Mesothelial cell of epicardium (in vitro differentiated cells): ENCODE measurements at regions not wholly inside any gene's neighbourhood (a gene's known extent, or its start where the extent isn't known, plus 50 kb on each side); places are given as distances from the start of the nearest gene placed in this dataset.
"Not testable (repeated sequence)": the region's sequence is repeated elsewhere in the genome, so short reads cannot be mapped to it uniquely, and the experiment has no call there.

Experiments
- DNase-seq, 2 experiments: peaks; one replicate each; pipeline ENCODE4 v3.0.0; 2021; ENCODE audit warnings: low spot score in 2 of 2; ENCODE audit not compliant: unreplicated experiment in 2 of 2
- H3K27ac Mint-ChIP-seq: 2 replicates; pipeline ENCODE4 v1.8.0; 2021; ENCODE audit warnings: mixed read lengths
- H3K27me3 Mint-ChIP-seq: 2 replicates; pipeline ENCODE4 v1.8.0; 2021; ENCODE audit warnings: low read depth, mixed read lengths
- H3K36me3 Mint-ChIP-seq: 2 replicates; pipeline ENCODE4 v1.8.0; 2021; ENCODE audit warnings: mixed read lengths
- H3K4me1 Mint-ChIP-seq: 2 replicates; pipeline ENCODE4 v1.8.0; 2021; ENCODE audit warnings: mixed read lengths
- H3K4me3 Mint-ChIP-seq: 2 replicates; pipeline ENCODE4 v1.8.0; 2021; ENCODE audit warnings: mild to moderate bottlenecking, moderate library complexity, mixed read lengths
- H3K9me3 Mint-ChIP-seq: 2 replicates; pipeline ENCODE4 v1.8.0; 2021; ENCODE audit warnings: mixed read lengths
- TF ChIP-seq, protein P1 (sequence below): fragments of 200-600 bp; sonication (generic); IDR thresholded peaks from one replicate; pipeline ENCODE4 v1.5.0; 2021; ENCODE audit warnings: antibody characterized with exemption; ENCODE audit not compliant: unreplicated experiment

DNA sequence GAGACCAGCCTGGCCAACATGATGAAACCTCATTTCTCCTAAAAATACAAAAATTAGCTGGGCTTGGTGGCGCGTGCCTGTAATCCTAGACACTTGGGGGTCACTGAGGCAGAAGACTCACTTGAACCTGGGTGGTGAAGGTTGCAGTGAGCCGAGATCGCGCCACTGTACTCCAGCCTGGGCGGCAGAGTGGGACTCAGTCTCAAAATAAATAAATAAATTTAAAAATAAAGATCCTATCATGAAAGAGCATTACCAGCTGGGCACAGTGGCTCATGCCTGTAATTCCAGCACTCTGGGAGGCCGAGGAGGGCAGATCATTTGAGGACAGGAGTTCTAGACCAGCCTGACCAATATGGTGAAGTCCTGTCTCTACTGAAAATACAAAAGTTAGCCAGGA is 4489.2 kb upstream of the OR11H1 start:
- H3K9me3 Mint-ChIP-seq: peaks cover 73% of the 10 kb centered on the region
- H3K4me1 Mint-ChIP-seq, DNase-seq, H3K4me3 Mint-ChIP-seq, H3K27ac Mint-ChIP-seq, H3K27me3 Mint-ChIP-seq: not testable (repeated sequence)
- H3K36me3 Mint-ChIP-seq: peaks cover 23% of the 10 kb centered on the region

DNA sequence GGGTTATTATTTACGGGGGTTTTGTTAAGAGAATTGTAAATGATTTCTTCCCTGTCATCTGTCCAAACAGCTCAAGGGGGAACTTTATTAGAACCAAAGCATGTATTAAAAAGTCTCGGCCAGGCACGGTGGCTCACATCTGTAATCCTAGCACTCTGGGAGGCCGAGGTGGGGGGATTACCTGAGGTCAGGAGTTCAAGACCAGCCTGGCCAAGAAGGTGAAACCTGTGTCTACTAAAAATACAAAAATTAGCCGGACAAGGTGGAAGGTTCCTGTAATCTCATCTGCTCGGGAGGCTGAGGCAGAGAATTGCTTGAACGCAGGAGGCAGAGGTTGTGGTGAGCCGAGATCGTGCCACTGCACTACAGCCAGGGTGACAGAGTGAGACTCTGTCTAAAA is 4486.6 kb upstream of the OR11H1 start:
- H3K9me3 Mint-ChIP-seq: peaks cover 68% of the 10 kb centered on the region
- not testable (repeated sequence) for H3K4me3 Mint-ChIP-seq, H3K4me1 Mint-ChIP-seq, H3K27ac Mint-ChIP-seq, H3K27me3 Mint-ChIP-seq, DNase-seq
- peaks cover 16% of the 10 kb centered on the region for H3K36me3 Mint-ChIP-seq

DNA sequence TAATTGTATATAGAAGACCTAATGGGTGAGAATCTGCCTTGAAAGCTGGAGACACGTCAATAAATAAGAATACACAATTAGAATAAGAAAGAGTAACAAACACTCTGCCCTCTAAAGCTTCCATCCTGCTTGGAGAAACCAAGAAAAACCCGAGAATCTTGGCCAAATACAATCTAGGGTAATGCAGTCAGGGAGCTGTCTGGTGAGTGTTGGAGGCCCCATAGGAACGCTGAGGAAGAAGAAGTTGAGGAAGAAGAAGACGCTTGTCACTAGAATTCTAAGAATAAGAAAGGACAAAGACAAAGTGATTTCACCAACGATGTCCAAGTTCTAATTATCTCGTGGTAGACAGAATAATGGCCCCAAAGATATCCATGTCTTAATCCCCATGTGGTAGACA is 4485.9 kb upstream of the OR11H1 start:
- Mint-ChIP-seq H3K4me3 (no peak overlapping the region), H3K27ac (no peak overlapping the region), H3K36me3 (peaks cover 15% of the 10 kb centered on the region), H3K9me3 (peaks cover 64% of the 10 kb centered on the region), H3K4me1 (no peaks in the 10 kb centered on the region), H3K27me3 (no peaks in the 10 kb centered on the region)
- DNase-seq: no peak
- TF ChIP-seq, protein P1, sequence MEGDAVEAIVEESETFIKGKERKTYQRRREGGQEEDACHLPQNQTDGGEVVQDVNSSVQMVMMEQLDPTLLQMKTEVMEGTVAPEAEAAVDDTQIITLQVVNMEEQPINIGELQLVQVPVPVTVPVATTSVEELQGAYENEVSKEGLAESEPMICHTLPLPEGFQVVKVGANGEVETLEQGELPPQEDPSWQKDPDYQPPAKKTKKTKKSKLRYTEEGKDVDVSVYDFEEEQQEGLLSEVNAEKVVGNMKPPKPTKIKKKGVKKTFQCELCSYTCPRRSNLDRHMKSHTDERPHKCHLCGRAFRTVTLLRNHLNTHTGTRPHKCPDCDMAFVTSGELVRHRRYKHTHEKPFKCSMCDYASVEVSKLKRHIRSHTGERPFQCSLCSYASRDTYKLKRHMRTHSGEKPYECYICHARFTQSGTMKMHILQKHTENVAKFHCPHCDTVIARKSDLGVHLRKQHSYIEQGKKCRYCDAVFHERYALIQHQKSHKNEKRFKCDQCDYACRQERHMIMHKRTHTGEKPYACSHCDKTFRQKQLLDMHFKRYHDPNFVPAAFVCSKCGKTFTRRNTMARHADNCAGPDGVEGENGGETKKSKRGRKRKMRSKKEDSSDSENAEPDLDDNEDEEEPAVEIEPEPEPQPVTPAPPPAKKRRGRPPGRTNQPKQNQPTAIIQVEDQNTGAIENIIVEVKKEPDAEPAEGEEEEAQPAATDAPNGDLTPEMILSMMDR: no peak

DNA sequence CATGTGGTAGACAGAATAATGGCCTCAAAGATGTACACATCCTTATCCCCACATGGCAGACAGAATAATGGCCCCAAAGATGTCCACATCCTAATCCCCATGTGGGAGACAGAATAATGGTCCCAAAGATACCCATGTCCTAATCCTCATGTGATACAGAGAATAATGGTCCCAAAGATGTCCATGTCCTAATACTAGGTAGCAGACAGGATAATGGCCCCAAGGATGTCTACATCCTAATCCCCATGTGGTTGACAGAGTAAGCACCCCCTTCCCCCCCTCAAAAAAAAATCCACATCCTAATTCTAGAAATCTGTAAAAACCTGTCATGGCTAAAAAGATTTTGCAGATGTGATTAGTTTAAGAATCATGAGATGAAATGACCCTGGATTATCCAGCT is 4484.7 kb upstream of the OR11H1 start:
- H3K27ac Mint-ChIP-seq, H3K4me1 Mint-ChIP-seq, DNase-seq, H3K27me3 Mint-ChIP-seq, H3K4me3 Mint-ChIP-seq: not testable (repeated sequence)
- Mint-ChIP-seq H3K9me3 (peaks cover 55% of the 10 kb centered on the region), H3K36me3 (peaks cover 13% of the 10 kb centered on the region)

DNA sequence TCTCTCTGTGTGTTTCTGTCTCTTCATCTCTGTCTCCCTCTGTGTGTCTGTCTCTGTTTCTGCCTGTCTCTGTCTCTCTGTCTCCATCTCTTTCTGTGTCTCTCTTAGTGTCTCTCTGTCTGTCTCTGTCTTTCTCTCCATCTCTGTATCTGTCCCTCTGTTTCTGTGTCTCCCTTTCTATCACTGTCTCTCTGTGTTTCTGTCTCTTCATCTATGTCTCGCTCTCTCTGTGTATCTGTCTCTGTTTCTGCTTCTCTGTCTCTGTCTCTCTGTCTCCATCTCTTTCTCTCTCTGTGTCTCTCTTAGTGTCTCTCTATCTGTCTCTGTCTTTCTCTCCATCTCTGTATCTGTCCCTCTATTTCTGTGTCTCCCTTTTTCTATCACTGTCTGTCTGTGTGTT is 4479.1 kb upstream of the OR11H1 start:
- not testable (repeated sequence) for H3K4me1 Mint-ChIP-seq, H3K36me3 Mint-ChIP-seq, H3K27me3 Mint-ChIP-seq, DNase-seq, H3K4me3 Mint-ChIP-seq, H3K27ac Mint-ChIP-seq
- peaks cover 23% of the 10 kb centered on the region for H3K9me3 Mint-ChIP-seq

DNA sequence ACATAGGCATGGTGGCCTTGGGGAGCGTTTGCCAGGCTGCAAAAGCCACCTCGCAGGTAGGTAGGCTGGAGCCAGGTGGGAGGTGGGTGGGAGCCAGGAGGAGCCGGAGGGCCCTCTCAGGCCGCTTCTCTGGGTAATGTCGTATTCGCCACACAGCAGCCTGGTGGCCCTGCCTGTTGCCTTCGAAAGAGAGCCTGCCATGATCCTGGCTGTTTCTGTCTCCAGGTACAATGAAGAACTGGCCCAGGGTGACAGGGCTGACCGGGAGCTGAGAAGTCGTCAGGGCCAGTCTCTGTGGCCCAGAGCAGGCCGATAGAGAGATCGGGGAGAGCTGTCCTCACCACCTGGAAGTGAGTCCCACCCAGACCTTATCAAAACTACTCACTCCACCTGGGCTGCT is 4477.8 kb upstream of the OR11H1 start:
- H3K36me3 Mint-ChIP-seq, DNase-seq, H3K4me1 Mint-ChIP-seq, H3K27me3 Mint-ChIP-seq, H3K4me3 Mint-ChIP-seq, H3K27ac Mint-ChIP-seq: not testable (repeated sequence)
- peaks cover 25% of the 10 kb centered on the region for H3K9me3 Mint-ChIP-seq

DNA sequence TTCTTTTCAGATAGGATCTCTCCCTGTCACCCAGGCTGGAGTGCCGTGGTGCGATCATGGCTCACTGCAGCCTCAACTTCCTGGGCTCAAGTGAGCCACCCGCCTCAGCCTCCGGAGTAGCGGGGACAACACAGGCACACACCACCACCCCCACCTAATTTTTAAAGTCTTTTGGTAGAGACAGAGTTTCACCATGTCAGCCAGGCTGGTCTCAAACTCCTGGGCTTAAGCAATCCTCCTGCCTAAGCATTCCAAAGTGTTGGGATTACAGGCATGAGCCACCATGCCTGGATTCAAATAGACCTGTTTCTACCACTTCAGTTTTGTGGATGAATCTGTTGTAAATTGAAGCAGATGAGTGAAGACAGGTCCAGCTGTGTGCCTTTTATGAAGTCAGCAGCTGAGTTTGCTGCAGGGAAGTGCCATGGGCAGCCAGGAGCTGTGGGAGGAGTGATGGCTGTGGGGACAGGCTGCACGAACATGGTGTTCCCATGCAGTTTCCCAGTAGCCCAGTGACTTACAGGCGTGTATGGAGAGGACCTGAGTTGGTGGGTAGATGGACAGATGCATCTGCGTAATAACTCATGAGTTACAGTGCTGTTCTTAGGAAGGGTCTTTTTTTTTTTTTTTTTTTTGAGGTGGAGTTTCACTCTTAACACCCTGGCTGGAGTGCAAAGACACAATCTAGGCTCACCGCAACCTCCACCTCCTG is 4476.4 kb upstream of the OR11H1 start:
- Mint-ChIP-seq H3K9me3 (peaks cover 35% of the 10 kb centered on the region), H3K36me3 (peaks cover 15% of the 10 kb centered on the region)
- not testable (repeated sequence) for DNase-seq, H3K27me3 Mint-ChIP-seq, H3K4me1 Mint-ChIP-seq, H3K4me3 Mint-ChIP-seq, H3K27ac Mint-ChIP-seq

DNA sequence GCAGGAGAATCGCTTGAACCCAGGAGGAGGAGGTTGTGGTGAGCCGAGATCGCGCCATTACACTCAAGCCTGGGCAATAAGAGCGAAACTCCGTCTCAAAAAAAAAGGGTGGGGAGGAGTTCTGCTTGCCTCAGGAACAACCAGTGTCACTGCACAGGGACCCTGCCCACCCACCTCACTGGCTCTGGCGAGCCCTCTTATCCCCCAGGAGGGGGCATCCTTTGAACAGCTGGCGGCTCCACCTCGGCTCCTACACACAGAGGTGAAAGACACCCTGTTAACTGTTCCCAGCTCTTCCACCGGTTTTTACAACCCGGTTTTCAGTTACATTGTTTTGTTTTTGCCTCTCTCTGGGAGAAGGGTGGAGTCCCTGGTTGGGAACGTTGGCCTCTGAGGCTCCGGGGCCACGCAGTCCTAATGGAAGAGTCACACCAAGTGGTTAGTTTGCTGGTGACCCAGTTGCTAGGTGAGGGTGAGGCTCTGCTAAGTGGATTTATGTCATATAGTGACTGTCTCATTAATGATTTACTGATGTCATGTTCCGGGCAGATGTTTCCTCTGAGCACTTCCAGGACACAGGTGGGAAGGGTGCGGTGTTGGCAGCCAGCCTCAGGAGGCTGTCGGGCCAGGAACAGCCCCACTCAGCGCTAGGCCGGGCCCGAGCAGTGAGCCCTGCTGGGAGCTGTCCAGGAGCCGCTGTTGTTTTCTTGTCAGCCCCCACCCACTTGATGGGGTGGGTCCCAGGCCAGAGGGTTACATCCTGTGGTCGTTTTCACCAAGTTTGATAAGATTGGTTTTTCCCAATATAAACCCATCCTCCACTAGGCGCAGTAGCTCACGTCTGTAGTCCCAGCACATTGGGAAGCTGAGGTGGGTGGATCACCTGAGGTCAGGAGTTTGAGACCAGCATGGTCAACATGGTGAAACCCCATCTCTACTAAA is 4474.3 kb upstream of the OR11H1 start:
- not testable (repeated sequence) for H3K4me3 Mint-ChIP-seq, H3K27me3 Mint-ChIP-seq, H3K27ac Mint-ChIP-seq, H3K4me1 Mint-ChIP-seq, DNase-seq
- H3K9me3 Mint-ChIP-seq: peaks cover 34% of the 10 kb centered on the region
- H3K36me3 Mint-ChIP-seq: peaks cover 15% of the 10 kb centered on the region

DNA sequence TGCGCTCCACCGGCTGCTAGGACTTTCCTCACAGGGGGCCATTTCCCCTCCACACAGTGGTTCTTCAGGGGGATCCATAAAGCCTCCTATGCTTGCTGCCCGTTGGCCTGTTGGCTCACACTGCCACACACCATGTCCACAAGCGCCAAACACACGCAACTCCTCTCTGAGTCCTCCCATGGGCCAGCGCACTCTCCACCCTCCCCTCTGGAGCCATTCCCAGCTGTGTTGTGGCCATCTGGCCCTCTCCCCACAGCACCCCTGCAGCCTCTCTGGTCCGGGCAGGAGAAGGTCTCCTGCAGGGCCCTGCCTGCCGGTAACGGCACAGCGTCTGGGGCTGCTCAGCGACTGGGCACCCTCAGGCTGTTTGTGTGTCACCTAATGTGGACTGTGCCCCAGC is 4473.3 kb upstream of the OR11H1 start:
- not testable (repeated sequence) for H3K27ac Mint-ChIP-seq, H3K4me1 Mint-ChIP-seq, H3K27me3 Mint-ChIP-seq, H3K4me3 Mint-ChIP-seq, DNase-seq
- Mint-ChIP-seq H3K36me3 (peaks cover 11% of the 10 kb centered on the region), H3K9me3 (peaks cover 29% of the 10 kb centered on the region)

DNA sequence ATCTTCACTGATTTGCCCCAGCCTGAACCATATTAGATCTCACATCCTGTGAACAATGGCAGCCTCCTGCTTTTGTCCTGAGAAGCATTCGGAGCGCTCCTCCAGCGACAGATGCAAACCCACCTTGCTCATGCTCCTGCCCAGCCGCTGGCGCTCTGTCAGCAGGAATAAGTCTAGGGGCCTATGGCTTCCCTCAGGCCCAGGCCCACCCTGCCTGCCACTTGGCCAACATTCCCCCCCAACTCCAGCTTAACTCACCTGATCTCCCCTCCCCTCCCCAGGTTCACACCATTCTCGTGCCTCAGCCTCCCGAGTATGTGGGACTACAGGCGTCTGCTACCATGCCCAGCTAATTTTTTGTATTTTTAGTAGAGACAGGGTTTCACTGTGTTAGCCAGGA is 4472.8 kb upstream of the OR11H1 start:
- DNase-seq, H3K4me3 Mint-ChIP-seq, H3K27ac Mint-ChIP-seq, H3K4me1 Mint-ChIP-seq, H3K27me3 Mint-ChIP-seq: not testable (repeated sequence)
- Mint-ChIP-seq H3K9me3 (peaks cover 32% of the 10 kb centered on the region), H3K36me3 (peaks cover 11% of the 10 kb centered on the region)

DNA sequence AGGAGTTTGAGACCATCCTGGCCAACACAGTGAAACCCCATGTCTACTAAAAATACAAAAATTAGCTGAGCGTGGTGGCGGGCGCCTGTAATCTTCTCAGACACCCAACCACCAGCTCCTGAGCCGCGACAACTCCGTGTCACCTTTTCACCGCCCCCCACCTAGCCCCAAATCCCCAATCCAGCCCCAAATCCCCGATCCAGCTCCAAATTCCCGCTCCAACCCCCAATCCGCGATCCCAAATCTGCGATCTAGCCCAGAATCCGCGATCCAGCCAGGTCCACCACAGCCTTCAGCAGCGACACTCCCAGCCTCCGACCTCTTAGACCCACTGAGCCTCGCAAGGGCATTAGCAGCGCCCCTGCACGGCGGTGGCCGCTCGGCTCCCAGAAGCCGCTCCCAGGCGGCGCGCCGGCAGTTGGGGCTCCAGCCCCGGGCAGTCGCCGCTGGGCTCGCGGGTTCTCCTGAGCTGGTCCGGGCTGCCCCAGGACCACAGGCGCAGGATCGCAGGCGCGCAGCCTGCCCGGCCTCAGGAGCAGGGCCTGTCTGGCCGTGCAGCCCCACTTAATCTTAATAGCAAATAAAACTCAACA is 4469.9 kb upstream of the OR11H1 start:
- not testable (repeated sequence) for H3K27ac Mint-ChIP-seq, DNase-seq, H3K27me3 Mint-ChIP-seq, H3K4me3 Mint-ChIP-seq, H3K4me1 Mint-ChIP-seq
- Mint-ChIP-seq H3K9me3 (peaks cover 53% of the 10 kb centered on the region), H3K36me3 (peaks cover 11% of the 10 kb centered on the region)

DNA sequence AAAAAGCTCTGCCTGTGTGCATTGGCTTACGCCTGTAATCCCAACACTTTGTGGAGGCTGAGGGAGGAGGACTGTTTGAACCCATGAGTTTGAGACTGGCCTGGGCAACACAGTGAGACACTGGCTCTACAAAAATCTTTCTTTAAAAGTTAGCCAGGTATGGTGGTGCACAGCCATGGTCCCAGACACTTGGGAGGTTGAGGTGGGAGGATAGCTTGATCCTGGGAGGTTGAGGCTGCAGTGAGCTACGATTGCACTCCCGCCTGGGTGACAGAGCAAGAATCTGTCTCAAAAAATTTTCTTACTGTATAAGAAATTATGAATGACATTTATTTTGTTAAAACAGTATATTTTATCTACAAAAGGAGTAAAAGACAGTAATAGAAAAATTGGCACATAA is 4468.9 kb upstream of the OR11H1 start:
- not testable (repeated sequence) for H3K4me1 Mint-ChIP-seq, H3K27me3 Mint-ChIP-seq, DNase-seq, H3K4me3 Mint-ChIP-seq, H3K27ac Mint-ChIP-seq
- peaks cover 60% of the 10 kb centered on the region for H3K9me3 Mint-ChIP-seq
- H3K36me3 Mint-ChIP-seq: peaks cover 13% of the 10 kb centered on the region

DNA sequence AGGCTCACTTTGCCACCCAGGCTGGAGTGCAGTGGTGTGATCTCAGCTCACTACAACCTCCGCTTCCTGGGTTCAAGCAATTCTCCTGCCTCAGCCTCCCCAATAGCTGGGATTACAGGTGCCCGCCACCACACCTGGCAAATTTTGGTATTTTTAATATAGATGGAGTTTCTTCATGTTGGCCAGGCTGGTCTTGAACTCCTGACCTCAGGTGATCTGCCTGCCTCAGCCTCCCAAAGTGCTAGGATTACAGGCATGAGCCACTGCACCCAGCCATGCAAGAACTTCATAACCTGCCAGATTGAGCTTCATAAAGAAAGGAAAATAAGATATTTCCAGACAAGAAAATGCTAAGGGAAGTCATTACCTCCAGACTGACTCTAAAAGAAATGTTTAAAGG is 4467.2 kb upstream of the OR11H1 start:
- not testable (repeated sequence) for H3K27me3 Mint-ChIP-seq, H3K4me1 Mint-ChIP-seq, H3K36me3 Mint-ChIP-seq, H3K27ac Mint-ChIP-seq, DNase-seq, H3K4me3 Mint-ChIP-seq
- H3K9me3 Mint-ChIP-seq: peaks cover 64% of the 10 kb centered on the region
